H1 (cell line): ENCODE measurements at regions not wholly inside any gene's neighbourhood (a gene's known extent, or its start where the extent isn't known, plus 50 kb on each side); places are given as distances from the start of the nearest gene placed in this dataset.

Experiments
- BRCA1 ChIP-seq: IDR thresholded peaks from 2 replicates; pipeline ENCODE4 v1.6.1; 2012; ENCODE audit warnings: low read depth, low read length, improper control_type of control experiment
- CBX8 ChIP-seq: fragments of 300-800, 300-1000 bp; sonication (generic); IDR thresholded peaks from 2 replicates; pipeline ENCODE4 v1.7.1; 2016; ENCODE audit warnings: low read depth, low read length, borderline replicate concordance
- EZH2 ChIP-seq: fragments of 200-600 bp; sonication (generic); IDR thresholded peaks from 2 replicates; pipeline ENCODE4 v1.7.1; 2012; ENCODE audit warnings: low read depth, mild to moderate bottlenecking, moderate library complexity, low read length, inconsistent platforms; ENCODE audit not compliant: severe bottlenecking
- GTF2F1 ChIP-seq: IDR thresholded peaks from 2 replicates; pipeline ENCODE4 v1.6.1; 2012; ENCODE audit warnings: low read depth, low read length, improper control_type of control experiment, borderline replicate concordance
- PHF8 ChIP-seq: fragments of 200-600 bp; sonication (generic); conservative IDR thresholded peaks from 2 replicates; pipeline ENCODE4 v1.7.1; 2012; ENCODE audit warnings: low read depth, mild to moderate bottlenecking, inconsistent platforms, low read length, moderate library complexity
- POLR2A ChIP-seq, 2 experiments: IDR thresholded peaks; 1 replicate in 1 of 2; 2 replicates in 1 of 2; pipeline ENCODE4 v1.6.1; 2011; ENCODE audit warnings: low read depth in 2 of 2, low read length in 2 of 2, mild to moderate bottlenecking in 2 of 2; ENCODE audit errors: control extremely low read depth in 1 of 2
- POLR2AphosphoS5 ChIP-seq: IDR thresholded peaks from 2 replicates; pipeline ENCODE4 v1.6.1; 2011; ENCODE audit warnings: low read depth, low read length
- RAD21 ChIP-seq, 2 experiments: IDR thresholded peaks in 1 of 2; conservative IDR thresholded peaks in 1 of 2; 2 replicates each; pipeline ENCODE4 v1.6.1; 2011; ENCODE audit warnings: low read depth in 2 of 2, low read length in 2 of 2, improper control_type of control experiment in 1 of 2, inconsistent platforms in 1 of 2, mild to moderate bottlenecking in 1 of 2, moderate library complexity in 1 of 2
- RXRA ChIP-seq: IDR thresholded peaks from 2 replicates; pipeline ENCODE4 v1.6.1; 2011; ENCODE audit warnings: low read depth, mild to moderate bottlenecking, low read length, moderate library complexity; ENCODE audit not compliant: insufficient read depth
- SIRT6 ChIP-seq: IDR thresholded peaks from one replicate; pipeline ENCODE4 v1.7.1; 2012; ENCODE audit warnings: low read length, inconsistent platforms
- TAF7 ChIP-seq: optimal IDR thresholded peaks from 2 replicates; pipeline ENCODE3; 2011; ENCODE audit warnings: low read depth, mild to moderate bottlenecking, inconsistent platforms, low read length, moderate library complexity, borderline replicate concordance
- YY1 ChIP-seq: IDR thresholded peaks from 2 replicates; pipeline ENCODE4 v1.6.1; 2011; ENCODE audit warnings: low read depth, mild to moderate bottlenecking, low read length
- TF ChIP-seq, protein P1 (sequence below), 3 experiments: IDR thresholded peaks; 1 replicate in 2 of 3; 2 replicates in 1 of 3; pipeline versions ENCODE4 v1.5.1 to v1.6.1; 2011; ENCODE audit warnings: low read length in 3 of 3, mild to moderate bottlenecking in 3 of 3, inconsistent platforms in 2 of 3, low read depth in 1 of 3, moderate library complexity in 1 of 3; ENCODE audit not compliant: insufficient read depth in 1 of 3; ENCODE audit errors: control extremely low read depth in 1 of 3

DNA sequence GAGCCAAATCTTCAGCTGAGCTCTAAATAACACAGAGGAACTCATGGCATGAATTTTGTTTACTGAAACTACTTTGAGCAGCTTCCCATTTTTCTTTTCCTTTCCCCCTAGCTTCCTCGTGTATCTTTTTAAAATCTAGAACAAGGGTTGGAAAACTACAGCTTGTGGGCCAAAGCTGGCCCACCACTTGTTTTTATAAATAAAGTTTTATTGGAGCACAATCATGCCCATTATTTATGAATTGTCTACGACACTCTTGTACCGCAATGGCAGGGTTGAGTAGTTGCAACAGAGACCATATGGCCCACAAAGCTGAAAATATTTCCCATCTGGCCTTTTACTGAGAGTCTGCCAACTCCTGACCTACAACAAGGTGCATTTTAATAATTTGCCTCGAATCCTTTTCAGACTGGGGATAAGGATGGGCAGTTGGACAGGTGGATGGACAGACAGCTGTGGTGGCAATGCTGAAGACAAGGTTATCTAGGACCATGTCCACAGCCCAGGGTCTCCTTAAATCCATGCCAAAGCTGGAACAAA, 87.7 kb downstream of the RMI2 start:
- TF ChIP-seq EZH2 (no peak), POLR2A (IDR thresholded peaks at IDR 0.05; ENCODE audit: control extremely low read depth in 1 of 2, low read depth in 2 of 2, low read length in 2 of 2) (no peak), CBX8 (no peak), SIRT6 (no peak), YY1 (no peak), POLR2AphosphoS5 (no peak), RAD21 (IDR thresholded peaks at IDR 0.05 in 1 of 2, conservative IDR thresholded peaks at IDR 0.05 in 1 of 2; ENCODE audit: low read depth in 2 of 2, low read length in 2 of 2) (no peak), PHF8 (no peak), GTF2F1 (no peak), RXRA (no peak), TAF7 (no peak), BRCA1 (no peak)
- TF ChIP-seq, protein P1, sequence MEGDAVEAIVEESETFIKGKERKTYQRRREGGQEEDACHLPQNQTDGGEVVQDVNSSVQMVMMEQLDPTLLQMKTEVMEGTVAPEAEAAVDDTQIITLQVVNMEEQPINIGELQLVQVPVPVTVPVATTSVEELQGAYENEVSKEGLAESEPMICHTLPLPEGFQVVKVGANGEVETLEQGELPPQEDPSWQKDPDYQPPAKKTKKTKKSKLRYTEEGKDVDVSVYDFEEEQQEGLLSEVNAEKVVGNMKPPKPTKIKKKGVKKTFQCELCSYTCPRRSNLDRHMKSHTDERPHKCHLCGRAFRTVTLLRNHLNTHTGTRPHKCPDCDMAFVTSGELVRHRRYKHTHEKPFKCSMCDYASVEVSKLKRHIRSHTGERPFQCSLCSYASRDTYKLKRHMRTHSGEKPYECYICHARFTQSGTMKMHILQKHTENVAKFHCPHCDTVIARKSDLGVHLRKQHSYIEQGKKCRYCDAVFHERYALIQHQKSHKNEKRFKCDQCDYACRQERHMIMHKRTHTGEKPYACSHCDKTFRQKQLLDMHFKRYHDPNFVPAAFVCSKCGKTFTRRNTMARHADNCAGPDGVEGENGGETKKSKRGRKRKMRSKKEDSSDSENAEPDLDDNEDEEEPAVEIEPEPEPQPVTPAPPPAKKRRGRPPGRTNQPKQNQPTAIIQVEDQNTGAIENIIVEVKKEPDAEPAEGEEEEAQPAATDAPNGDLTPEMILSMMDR (IDR thresholded peaks at IDR 0.05; ENCODE audit: control extremely low read depth in 1 of 3, insufficient read depth in 1 of 3, low read depth in 1 of 3, low read length in 3 of 3), result no peak
